T-helper 2 cell treated with Interferon-gamma antibody and Interleukin-4, amounts not matched to agents 5 μg/mL and 100 μg/mL, for 36 hours (primary cell): ENCODE measurements at regions not wholly inside any gene's neighbourhood (a gene's known extent, or its start where the extent isn't known, plus 50 kb on each side); places are given as distances from the start of the nearest gene placed in this dataset.
"Not testable (repeated sequence)": the region's sequence is repeated elsewhere in the genome, so short reads cannot be mapped to it uniquely, and the experiment has no call there.

Experiments used
- DNase-seq: peaks from one replicate; pipeline ENCODE4 v3.0.0; 2021; ENCODE audit warnings: low spot score
- H3K27ac Mint-ChIP-seq: one replicate; pipeline ENCODE4 v1.8.0; 2021; ENCODE audit warnings: mild to moderate bottlenecking, mixed read lengths
- H3K27me3 Mint-ChIP-seq: one replicate; pipeline ENCODE4 v1.8.0; 2021; ENCODE audit warnings: low read depth, mixed read lengths
- H3K36me3 Mint-ChIP-seq: one replicate; pipeline ENCODE4 v1.8.0; 2021; ENCODE audit warnings: low read depth, mixed read lengths
- H3K4me1 Mint-ChIP-seq: one replicate; pipeline ENCODE4 v1.8.0; 2021; ENCODE audit warnings: low read depth, mixed read lengths
- H3K4me3 Mint-ChIP-seq: one replicate; pipeline ENCODE4 v1.8.0; 2022; ENCODE audit warnings: mild to moderate bottlenecking, moderate library complexity, mixed read lengths
- H3K9me3 Mint-ChIP-seq: one replicate; pipeline ENCODE4 v1.8.0; 2021; ENCODE audit warnings: mixed read lengths

DNA sequence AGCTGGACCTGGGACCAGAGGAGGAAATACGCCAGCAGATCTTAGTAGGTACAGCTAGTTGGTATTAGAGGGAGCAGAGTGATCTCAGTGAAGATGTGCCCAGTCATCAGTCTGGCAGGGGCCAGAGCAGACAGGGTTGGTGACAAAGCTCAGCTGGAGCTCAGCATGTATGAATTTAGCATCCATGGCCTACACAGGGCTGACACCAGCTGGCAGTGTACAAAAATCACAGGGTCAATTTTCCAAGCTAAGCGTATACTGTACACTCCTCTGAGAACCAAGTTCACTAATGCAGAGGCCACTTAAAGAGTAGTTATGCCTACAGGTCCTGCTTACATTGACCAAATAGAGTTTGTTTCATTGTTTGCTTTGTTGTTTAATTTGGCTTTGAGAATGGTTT is 146.6 kb downstream of the SLC24A2 start:
- no peak for DNase-seq

DNA sequence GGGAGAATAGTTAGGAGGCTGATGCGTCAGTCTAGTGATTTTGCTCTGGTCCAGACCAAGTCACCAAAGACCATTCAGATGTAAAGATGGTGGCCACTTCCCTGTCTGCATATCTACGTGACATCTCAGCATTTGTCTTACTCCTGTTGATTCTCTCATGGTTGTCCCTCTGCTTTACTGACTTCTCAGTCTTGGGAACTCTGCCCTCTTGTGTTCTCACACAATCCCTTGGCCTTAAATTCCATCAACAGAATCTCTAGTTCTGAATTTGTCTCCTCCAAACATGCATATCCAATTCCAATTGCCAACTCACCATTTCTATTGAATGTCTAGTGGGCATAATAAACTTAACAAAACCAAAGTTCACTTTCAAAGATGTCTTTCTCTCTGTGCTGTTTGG is 147.8 kb downstream of the SLC24A2 start:
- H3K36me3 Mint-ChIP-seq = no peaks in the 10 kb centered on the region
- no peaks in the 10 kb centered on the region for H3K9me3 Mint-ChIP-seq
- no peak for DNase-seq
- H3K27me3 Mint-ChIP-seq = peaks cover 9% of the 10 kb centered on the region
- no peak overlapping the region for H3K4me3 Mint-ChIP-seq
- H3K4me1 Mint-ChIP-seq = no peaks in the 10 kb centered on the region
- H3K27ac Mint-ChIP-seq = no peak overlapping the region

More for the DNA sequence above, 146.6 kb downstream of the SLC24A2 start:
- Mint-ChIP-seq H3K4me1 (no peaks in the 10 kb centered on the region), H3K4me3 (no peak overlapping the region), H3K27ac (no peak overlapping the region), H3K9me3 (no peaks in the 10 kb centered on the region), H3K27me3 (peaks cover 13% of the 10 kb centered on the region), H3K36me3 (no peaks in the 10 kb centered on the region)

DNA sequence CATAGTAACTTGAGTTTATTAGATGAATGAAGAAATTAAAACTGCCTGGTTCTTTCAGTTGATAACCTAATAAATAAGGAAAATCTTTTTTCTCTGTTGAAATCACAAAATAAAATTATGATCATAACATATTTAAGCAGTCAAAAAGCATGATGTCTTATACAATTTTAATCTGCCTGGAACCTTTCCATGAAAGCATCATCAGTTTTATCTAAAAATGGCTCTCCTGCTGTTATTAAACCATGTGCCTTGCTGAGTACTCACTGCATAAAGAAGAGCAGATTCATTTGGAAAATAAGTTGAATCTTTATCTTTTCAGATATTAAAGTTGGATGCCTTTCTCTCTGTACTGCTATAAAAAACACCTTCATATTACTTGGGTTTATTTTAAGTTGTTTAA is 148.8 kb downstream of the SLC24A2 start:
- Mint-ChIP-seq H3K27ac (no peak overlapping the region), H3K4me1 (no peaks in the 10 kb centered on the region), H3K27me3 (peaks cover 9% of the 10 kb centered on the region), H3K4me3 (no peak overlapping the region), H3K36me3 (no peaks in the 10 kb centered on the region), H3K9me3 (no peaks in the 10 kb centered on the region)
- DNase-seq = no peak

DNA sequence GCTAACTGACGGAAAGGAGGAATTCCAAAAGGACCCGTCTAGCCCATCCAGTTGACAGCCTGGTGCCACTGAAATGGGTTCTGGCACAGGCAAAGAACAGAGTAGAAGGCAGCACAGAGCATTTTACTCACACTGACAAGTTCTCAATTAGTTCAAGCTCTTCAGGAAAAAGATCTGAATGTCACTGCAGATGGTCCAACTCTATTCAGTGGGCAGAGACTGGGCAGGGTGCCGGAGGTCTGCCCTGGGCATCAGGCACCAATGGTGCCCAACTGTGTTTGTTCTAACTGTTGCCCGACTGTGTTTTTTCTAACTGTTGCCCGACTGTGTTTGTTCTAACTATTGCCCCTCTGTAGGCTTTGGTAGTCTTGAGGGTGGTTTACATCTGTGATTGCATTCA is 151.8 kb downstream of the SLC24A2 start:
- no peak for DNase-seq
- Mint-ChIP-seq H3K4me3 (no peak overlapping the region), H3K36me3 (no peaks in the 10 kb centered on the region), H3K27me3 (peaks cover 7% of the 10 kb centered on the region), H3K9me3 (no peaks in the 10 kb centered on the region), H3K27ac (no peak overlapping the region), H3K4me1 (no peaks in the 10 kb centered on the region)

DNA sequence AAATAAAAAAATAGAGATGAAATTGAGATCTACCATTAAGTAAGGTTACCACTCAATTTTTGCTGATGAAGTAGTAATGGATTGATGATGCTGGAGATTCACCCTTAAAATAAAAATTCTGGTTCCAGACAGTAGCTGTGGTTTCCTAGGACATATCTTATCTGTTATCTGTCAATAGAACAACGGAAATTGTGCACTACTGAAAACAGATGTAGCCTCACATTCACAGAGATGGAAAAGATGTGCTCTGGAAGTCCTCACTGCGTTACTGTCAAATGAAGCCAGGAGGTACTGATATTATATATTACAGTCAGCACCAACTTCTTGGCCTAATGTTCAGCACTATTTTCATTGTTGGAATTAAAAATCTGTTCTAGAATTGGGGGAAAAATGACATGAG is 154.0 kb downstream of the SLC24A2 start:
- no peak overlapping the region for H3K27ac Mint-ChIP-seq
- peaks cover 7% of the 10 kb centered on the region for H3K27me3 Mint-ChIP-seq
- no peaks in the 10 kb centered on the region for H3K4me1 Mint-ChIP-seq
- no peak for DNase-seq
- no peaks in the 10 kb centered on the region for H3K36me3 Mint-ChIP-seq
- H3K9me3 Mint-ChIP-seq = no peaks in the 10 kb centered on the region
- no peak overlapping the region for H3K4me3 Mint-ChIP-seq

DNA sequence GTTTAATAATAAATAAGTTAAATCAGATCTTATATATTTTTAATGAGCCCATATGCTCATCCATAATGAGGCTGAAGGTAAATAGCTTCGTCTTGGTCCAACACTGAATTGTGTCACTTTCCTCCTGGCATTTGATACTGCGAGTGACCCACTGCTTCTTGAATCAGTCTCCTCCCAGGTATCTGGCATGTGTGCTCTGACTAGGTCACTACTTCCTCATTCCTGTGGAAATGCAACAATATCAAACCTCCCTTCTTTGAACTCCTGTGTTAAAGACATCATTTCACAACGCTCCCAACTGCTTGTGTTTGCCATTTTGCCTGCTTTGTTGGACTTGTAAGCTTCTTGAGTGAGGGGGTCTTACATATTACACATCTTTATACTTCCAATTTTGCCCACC is 157.7 kb downstream of the SLC24A2 start:
- H3K27ac Mint-ChIP-seq = no peak overlapping the region
- peaks cover 6% of the 10 kb centered on the region for H3K27me3 Mint-ChIP-seq
- no peaks in the 10 kb centered on the region for H3K9me3 Mint-ChIP-seq
- no peak overlapping the region for H3K4me3 Mint-ChIP-seq
- H3K36me3 Mint-ChIP-seq = no peaks in the 10 kb centered on the region
- no peak for DNase-seq
- H3K4me1 Mint-ChIP-seq = no peaks in the 10 kb centered on the region

DNA sequence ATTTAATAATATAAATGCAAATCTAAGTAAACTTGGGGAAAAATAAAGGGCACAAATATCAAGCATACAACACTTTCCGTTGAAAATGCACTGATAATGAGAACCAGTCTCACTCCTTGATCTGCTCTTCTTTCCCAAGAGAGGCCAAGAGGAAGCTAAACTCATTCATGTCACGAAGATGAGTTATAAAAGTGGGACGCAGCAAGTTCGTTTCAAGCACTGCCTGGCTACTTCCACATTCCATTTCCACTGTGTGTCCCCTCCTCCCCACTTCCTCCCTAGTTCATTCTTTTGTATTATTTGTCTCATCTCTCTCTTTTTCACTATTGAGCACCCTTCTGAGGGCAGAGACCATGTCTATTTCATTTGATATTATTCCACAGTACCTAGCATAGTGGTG is 158.1 kb downstream of the SLC24A2 start:
- no peak overlapping the region for H3K4me3 Mint-ChIP-seq
- no peaks in the 10 kb centered on the region for H3K4me1 Mint-ChIP-seq
- no peak for DNase-seq
- no peaks in the 10 kb centered on the region for H3K9me3 Mint-ChIP-seq
- H3K27ac Mint-ChIP-seq = no peak overlapping the region
- H3K27me3 Mint-ChIP-seq = peaks cover 6% of the 10 kb centered on the region
- no peaks in the 10 kb centered on the region for H3K36me3 Mint-ChIP-seq

DNA sequence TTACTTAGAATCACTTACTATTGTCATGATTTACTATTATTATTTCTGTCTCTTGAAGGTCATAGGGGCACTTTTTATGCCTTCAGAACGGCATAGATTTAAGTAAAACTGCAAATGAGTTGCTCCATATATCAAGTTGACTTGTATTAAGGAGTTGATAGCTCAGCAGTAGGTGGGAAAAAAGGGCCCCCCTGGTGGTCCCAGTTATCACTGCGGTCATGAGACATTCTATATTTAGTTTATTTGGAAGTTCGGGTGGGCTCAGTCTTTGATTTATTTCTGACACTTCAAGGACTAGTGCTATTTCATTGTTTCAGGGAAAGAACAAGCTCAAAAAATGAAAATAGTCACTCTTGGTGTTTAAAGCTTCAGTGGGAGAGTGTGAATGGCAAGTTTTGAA is 159.3 kb downstream of the SLC24A2 start:
- Mint-ChIP-seq H3K27ac (no peak overlapping the region), H3K27me3 (peaks cover 6% of the 10 kb centered on the region), H3K36me3 (no peaks in the 10 kb centered on the region), H3K4me1 (no peaks in the 10 kb centered on the region), H3K9me3 (no peaks in the 10 kb centered on the region), H3K4me3 (no peak overlapping the region)
- no peak for DNase-seq

DNA sequence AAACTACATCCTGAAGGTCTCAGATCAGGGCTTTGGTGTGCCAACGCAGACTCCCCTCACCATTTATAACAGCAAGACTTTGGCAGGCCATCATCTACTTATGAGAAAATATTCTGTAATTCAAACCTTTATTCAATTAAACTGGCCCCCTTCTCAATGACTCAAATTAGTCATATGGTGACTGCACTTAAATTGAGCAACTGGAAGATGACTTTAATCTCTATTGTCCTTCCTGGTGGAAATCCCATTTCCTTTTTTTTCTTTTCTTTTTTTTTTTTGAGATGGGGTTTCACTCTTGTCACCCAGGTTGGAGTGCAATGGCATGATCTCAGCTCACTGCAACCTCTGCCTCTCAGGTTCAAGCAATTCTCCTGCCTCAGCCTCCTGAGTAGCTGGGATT is 163.4 kb downstream of the SLC24A2 start:
- not testable (repeated sequence) for H3K27ac Mint-ChIP-seq, DNase-seq, H3K4me1 Mint-ChIP-seq, H3K9me3 Mint-ChIP-seq, H3K36me3 Mint-ChIP-seq, H3K4me3 Mint-ChIP-seq
- H3K27me3 Mint-ChIP-seq = peaks cover 18% of the 10 kb centered on the region

DNA sequence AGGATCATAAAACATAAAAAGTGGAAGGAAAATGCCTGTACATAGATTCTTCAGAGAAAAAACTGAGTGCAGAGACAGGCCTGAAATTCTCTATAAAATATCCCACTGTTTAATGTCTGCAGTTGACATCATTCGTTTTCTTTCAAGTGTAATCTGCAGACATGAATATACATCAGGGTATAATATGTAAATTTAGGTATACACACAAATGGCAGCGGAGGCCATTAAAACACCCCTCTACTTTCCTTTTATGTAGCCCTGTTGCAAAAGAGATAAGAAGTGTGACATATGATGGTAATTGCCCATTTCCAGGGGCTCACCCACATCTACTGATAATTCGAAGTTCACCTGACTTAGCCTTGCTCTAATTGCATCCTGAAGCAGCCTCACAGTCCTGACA is 164.3 kb downstream of the SLC24A2 start:
- Mint-ChIP-seq H3K4me1 (no peaks in the 10 kb centered on the region), H3K27me3 (peaks cover 21% of the 10 kb centered on the region), H3K27ac (no peak overlapping the region), H3K36me3 (no peaks in the 10 kb centered on the region), H3K4me3 (no peak overlapping the region), H3K9me3 (no peaks in the 10 kb centered on the region)
- DNase-seq = no peak

DNA sequence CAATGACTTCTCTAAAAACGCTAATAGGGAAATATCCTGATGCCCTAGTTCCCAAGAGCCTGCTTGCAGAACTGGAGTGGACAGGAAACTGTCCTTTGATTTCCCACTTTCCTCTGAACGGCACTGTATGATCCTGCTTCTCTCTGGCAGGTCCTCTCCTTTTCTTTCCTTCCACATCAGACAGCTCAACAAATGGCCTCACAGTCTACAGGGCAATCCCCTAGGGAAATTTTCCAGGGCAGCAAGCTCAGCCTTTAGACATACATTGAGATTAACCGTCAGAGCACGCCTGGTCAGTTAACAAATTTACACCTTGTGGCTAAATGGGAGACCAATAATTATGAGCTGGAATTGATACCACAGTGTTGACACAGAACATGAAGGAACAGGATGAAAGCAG is 164.9 kb downstream of the SLC24A2 start:
- H3K9me3 Mint-ChIP-seq = no peaks in the 10 kb centered on the region
- H3K27ac Mint-ChIP-seq = no peak overlapping the region
- H3K36me3 Mint-ChIP-seq = no peaks in the 10 kb centered on the region
- H3K4me1 Mint-ChIP-seq = no peaks in the 10 kb centered on the region
- no peak for DNase-seq
- H3K27me3 Mint-ChIP-seq = peaks cover 22% of the 10 kb centered on the region
- H3K4me3 Mint-ChIP-seq = no peak overlapping the region

DNA sequence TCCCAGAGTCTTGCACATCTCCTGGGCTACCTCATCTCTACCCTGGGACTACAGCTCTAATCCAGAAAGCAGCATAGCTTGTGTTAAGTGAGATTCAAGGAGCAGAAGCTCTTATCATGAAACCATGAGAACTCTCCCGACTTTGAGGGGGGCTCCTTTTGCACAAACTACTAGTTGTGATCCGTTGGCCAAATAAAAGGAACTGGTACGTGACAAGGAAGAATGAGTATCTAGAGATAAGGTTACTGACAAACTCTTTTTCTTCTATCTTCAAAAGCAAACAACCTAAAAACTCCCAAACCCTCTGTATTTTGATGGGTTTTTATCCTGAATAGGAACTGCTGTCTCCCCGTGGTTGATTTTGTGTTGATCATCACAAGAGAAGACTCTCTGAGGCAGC is 168.5 kb downstream of the SLC24A2 start:
- Mint-ChIP-seq H3K36me3 (no peaks in the 10 kb centered on the region), H3K27me3 (peaks cover 24% of the 10 kb centered on the region), H3K4me1 (no peaks in the 10 kb centered on the region), H3K27ac (no peak overlapping the region), H3K4me3 (no peak overlapping the region), H3K9me3 (no peaks in the 10 kb centered on the region)
- DNase-seq = no peak

DNA sequence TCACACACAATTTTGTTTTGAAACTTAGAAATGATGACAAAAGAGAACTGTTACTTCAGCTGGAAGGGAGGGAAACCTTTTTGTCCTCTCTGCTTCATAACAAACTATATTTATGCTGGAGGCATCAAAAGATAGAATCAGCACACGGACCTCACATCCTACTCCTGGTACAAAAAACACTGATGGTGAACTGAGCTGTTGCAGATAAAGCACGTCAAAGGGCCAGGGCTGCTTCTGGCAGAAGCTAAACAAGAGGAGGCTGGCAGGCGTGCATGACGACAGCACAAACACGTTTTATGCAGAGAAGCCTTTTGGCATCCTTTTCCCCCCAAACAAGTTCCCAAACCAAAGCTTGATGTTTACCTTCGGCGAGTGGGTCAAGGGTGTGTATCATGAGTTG is 169.6 kb downstream of the SLC24A2 start:
- Mint-ChIP-seq H3K9me3 (no peaks in the 10 kb centered on the region), H3K27me3 (peaks cover 24% of the 10 kb centered on the region), H3K36me3 (no peaks in the 10 kb centered on the region), H3K4me3 (no peak overlapping the region), H3K27ac (no peak overlapping the region), H3K4me1 (no peaks in the 10 kb centered on the region)
- no peak for DNase-seq

DNA sequence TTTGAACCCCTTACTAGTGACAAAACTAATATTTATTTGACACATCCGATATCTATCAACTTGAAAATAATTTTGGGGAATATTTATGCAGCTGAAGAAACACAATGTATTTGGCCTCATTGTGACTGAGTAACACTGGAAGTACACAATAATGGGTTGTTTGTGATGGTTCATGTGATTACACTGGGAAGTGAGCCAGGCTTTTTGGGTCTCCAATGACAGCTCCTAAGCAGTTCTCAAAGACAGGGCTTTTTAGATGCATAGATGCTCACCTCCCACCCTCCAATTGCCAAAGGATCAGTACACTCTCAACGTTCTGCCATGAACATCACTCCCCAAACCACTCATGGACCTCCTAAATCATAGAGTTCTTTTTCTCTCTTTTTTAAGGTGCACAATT is 170.0 kb downstream of the SLC24A2 start:
- Mint-ChIP-seq H3K4me3 (no peak overlapping the region), H3K36me3 (no peaks in the 10 kb centered on the region), H3K27me3 (peaks cover 21% of the 10 kb centered on the region), H3K9me3 (no peaks in the 10 kb centered on the region), H3K4me1 (no peaks in the 10 kb centered on the region), H3K27ac (no peak overlapping the region)
- DNase-seq = no peak

DNA sequence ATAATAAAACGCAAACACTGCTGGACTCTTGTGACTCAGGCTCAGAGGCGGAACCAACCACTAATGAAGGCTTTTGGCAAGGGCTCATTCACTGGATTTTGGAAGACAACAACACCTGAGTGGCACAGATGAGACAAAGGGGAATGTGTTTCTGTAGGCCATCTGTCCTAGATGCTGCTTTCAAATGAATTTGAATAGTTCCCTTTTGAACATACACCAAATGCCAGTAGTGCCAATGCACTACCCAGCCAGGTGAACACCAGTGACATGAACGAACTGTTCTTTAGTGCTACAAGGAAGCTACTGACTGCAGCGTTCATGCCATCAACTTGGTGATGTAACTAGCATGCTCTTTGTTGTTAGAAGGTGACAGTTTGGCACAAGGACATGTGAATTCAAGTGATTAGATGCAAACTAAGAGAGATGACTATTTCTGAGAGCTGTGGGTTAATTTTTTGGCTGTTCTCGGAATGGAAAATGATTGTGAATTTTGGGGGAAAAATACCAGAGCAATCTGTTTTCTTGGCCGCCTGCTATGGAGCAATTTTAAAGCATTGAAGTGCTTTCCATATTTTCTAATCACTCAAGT is 173.7 kb downstream of the SLC24A2 start:
- H3K27ac Mint-ChIP-seq = no peak overlapping the region

More for the DNA sequence above, 173.7 kb downstream of the SLC24A2 start:
- no peak for DNase-seq
- H3K4me3 Mint-ChIP-seq = no peak overlapping the region
- H3K27me3 Mint-ChIP-seq = peaks cover 24% of the 10 kb centered on the region
- H3K9me3 Mint-ChIP-seq = no peaks in the 10 kb centered on the region
- no peaks in the 10 kb centered on the region for H3K4me1 Mint-ChIP-seq
- no peaks in the 10 kb centered on the region for H3K36me3 Mint-ChIP-seq
